ENCODE measurements at regions not wholly inside any gene's neighbourhood (a gene's known extent, or its start where the extent isn't known, plus 50 kb on each side); places are given as distances from the start of the nearest gene placed in this dataset.
A peak's percentile ranks its signal among the peaks of the same experiment; 100 is the strongest.

DNA sequence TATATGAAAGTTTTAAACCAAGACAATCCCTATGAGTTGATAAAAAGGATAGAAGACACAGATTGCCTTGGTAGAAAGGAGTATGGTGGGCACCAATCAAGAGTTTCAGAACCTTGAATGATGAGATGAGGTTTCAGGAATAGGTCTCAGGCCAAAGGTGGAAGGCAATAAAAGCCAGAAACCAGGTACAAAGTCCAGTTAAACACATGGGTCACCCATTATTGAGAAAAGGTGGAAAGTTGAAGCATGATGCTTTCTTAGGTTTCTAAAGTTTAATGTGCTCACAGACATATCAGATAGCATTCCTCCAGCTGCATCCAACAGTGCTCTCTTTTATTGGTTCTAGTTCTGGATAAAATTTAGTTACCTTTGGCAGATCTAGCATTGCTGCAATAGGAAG lies 950.8 kb upstream of the SOX9 start:
- H3K27me3 ChIP-seq, result no peaks in the 10 kb centered on the region
- intact Hi-C loops (cut with DNase I; ENCODE audit: low total_unique reads), result no loop called here
- H3K36me3 ChIP-seq, result no peaks in the 10 kb centered on the region
- H3K4me3 ChIP-seq, result no peak overlapping the region
- H3K4me1 ChIP-seq, result peaks cover 0 to 6% (median 2%) of the 10 kb centered on the region in 4 donors
- TF ChIP-seq EP300 (IDR thresholded peaks at IDR 0.05) (no peak), POLR2A (IDR thresholded peaks at IDR 0.05) (no peak), POLR2AphosphoS5 (IDR thresholded peaks at IDR 0.05) (no peak)
- TF ChIP-seq, protein P1, sequence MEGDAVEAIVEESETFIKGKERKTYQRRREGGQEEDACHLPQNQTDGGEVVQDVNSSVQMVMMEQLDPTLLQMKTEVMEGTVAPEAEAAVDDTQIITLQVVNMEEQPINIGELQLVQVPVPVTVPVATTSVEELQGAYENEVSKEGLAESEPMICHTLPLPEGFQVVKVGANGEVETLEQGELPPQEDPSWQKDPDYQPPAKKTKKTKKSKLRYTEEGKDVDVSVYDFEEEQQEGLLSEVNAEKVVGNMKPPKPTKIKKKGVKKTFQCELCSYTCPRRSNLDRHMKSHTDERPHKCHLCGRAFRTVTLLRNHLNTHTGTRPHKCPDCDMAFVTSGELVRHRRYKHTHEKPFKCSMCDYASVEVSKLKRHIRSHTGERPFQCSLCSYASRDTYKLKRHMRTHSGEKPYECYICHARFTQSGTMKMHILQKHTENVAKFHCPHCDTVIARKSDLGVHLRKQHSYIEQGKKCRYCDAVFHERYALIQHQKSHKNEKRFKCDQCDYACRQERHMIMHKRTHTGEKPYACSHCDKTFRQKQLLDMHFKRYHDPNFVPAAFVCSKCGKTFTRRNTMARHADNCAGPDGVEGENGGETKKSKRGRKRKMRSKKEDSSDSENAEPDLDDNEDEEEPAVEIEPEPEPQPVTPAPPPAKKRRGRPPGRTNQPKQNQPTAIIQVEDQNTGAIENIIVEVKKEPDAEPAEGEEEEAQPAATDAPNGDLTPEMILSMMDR (IDR thresholded peaks at IDR 0.05), result no peak
- H3K27ac ChIP-seq, result no peak overlapping the region
- DNase-seq, result no peak
- no peaks in the 10 kb centered on the region for H3K9me3 ChIP-seq

DNA sequence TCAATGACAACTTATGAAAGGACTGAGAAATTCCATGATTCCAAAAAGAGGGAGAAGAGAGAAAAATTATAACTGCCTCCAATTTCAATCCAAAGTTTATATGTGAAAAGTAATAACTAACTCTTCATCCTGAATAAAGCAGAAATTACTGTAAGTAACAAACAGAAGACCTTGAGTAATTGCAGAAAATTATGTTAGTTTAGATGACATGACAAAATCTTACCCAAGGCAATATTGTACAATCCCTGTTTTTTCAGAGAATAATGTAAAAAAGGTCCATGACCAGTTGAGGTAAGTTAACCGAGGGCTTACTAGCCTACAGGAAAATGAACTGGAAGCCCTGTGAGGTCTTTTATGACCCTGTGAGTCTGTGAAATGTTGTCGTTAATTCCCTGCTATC lies 949.5 kb upstream of the SOX9 start:
- Histone ChIP-seq H3K4me1 (peaks cover 0 to 6% (median 2%) of the 10 kb centered on the region in 4 donors), H3K36me3 (no peaks in the 10 kb centered on the region), H3K27ac (no peak overlapping the region), H3K27me3 (no peaks in the 10 kb centered on the region), H3K9me3 (no peaks in the 10 kb centered on the region), H3K4me3 (no peak overlapping the region)
- WGBS, 5 donors, result 74 to 92% (median 85%) methylated on average over 2 of the region's 2 CpGs
- intact Hi-C loops (cut with DNase I; ENCODE audit: low total_unique reads), result no loop called here
- DNase-seq, result no peak
- TF ChIP-seq POLR2A (IDR thresholded peaks at IDR 0.05) (no peak), POLR2AphosphoS5 (IDR thresholded peaks at IDR 0.05) (no peak), EP300 (IDR thresholded peaks at IDR 0.05) (no peak)
- TF ChIP-seq, protein P1 (IDR thresholded peaks at IDR 0.05), result no peak

DNA sequence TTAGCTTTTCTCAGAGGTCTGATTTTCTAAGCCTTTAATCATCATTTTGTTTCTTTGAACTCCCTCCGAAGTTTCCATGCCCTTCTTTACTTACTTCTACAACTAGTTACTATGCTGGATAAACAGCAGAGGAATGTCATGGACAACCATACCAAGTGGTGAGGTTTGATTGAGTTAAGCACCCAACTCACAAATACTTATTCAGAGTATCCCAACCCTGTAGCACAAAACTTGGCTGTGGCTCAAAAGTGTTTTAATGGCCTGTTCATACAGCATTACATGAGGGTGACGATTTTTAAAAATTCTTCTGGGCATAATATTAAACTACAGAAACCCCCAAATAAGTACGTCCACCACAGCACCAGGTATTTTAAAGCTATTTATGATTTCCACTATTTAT lies 946.8 kb upstream of the SOX9 start:
- Histone ChIP-seq H3K9me3 (no peaks in the 10 kb centered on the region), H3K4me1 (no peaks in the 10 kb centered on the region), H3K27me3 (no peaks in the 10 kb centered on the region), H3K4me3 (no peak overlapping the region), H3K36me3 (no peaks in the 10 kb centered on the region), H3K27ac (no peak overlapping the region)
- WGBS, 5 donors, result 74 to 90% (median 76%) methylated on average over 3 of the region's 3 CpGs
- TF ChIP-seq, protein P1 (IDR thresholded peaks at IDR 0.05), result no peak
- no peak for TF ChIP-seq POLR2A (IDR thresholded peaks at IDR 0.05)
- intact Hi-C loops (cut with DNase I; ENCODE audit: low total_unique reads), result no loop called here
- DNase-seq, result no peak

DNA sequence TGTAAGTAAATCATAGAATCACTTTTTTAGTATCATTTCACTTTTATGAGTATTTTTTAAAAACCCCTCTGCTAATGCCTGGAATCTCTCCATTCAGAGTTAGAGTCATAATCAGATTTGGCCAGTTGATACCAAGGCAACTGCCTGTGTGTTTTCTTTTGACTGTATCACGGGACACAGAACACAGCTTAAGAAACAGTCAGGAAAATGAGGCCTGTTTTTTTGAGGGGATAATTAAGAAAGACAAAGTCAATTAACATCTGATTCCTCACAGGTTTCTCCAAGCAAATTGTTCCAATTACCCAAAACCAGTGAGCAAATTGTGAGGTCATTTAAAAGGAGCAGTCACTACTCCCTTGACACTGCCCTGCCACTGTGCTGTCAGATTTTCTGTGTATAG lies 944.5 kb upstream of the SOX9 start:
- H3K36me3 ChIP-seq, result no peaks in the 10 kb centered on the region

More for the DNA sequence above, 944.5 kb upstream of the SOX9 start:
- no peaks in the 10 kb centered on the region for H3K9me3 ChIP-seq
- no peak overlapping the region for H3K27ac ChIP-seq
- H3K4me3 ChIP-seq, result no peak overlapping the region
- H3K4me1 ChIP-seq, result peaks cover 0 to 7% (median 0%) of the 10 kb centered on the region in 4 donors
- DNase-seq, result peak in 1 of 2 donors; percentile 22
- H3K27me3 ChIP-seq, result no peaks in the 10 kb centered on the region
- intact Hi-C loops (cut with DNase I; ENCODE audit: low total_unique reads), result no loop called here
- TF ChIP-seq POLR2AphosphoS5 (IDR thresholded peaks at IDR 0.05), result no peak
- TF ChIP-seq, protein P1 (IDR thresholded peaks at IDR 0.05), result no peak
- no peak for TF ChIP-seq POLR2A (IDR thresholded peaks at IDR 0.05)
- no peak for TF ChIP-seq EP300 (IDR thresholded peaks at IDR 0.05)
- WGBS, 5 donors, result 23 to 52% (median 38%) methylated on average over 1 of the region's 1 CpG

Measured in stomach (tissue), 8 donors.